ENCODE measurements at regions not wholly inside any gene's neighbourhood (a gene's known extent, or its start where the extent isn't known, plus 50 kb on each side); places are given as distances from the start of the nearest gene placed in this dataset.
"Not testable (repeated sequence)": the region's sequence is repeated elsewhere in the genome, so short reads cannot be mapped to it uniquely, and the experiment has no call there.

GRCh38 chr2:180829261-180829660 lies 151.1 kb upstream of the UBE2E3 start:
- no peak for DNase-seq

GRCh38 chr2:180828756-180829155 lies 151.6 kb upstream of the UBE2E3 start:
- DNase-seq: no peak

GRCh38 chr2:180823546-180824141 lies 156.8 kb upstream of the UBE2E3 start:
- DNase-seq: no peak

- DNase-seq: no peak
These were observed 161.3 kb upstream of the UBE2E3 start for GRCh38 chr2:180819106-180819505.

GRCh38 chr2:180818700-180819099 lies 161.7 kb upstream of the UBE2E3 start:
- DNase-seq: not testable (repeated sequence)

- no peak for DNase-seq
These were observed 181.3 kb upstream of the UBE2E3 start for GRCh38 chr2:180799141-180799540.

GRCh38 chr2:180790891-180791290 lies 189.5 kb upstream of the UBE2E3 start:
- no peak for DNase-seq

GRCh38 chr2:180787330-180787729 lies 193.1 kb upstream of the UBE2E3 start:
- no peak for DNase-seq

GRCh38 chr2:180781276-180781675 lies 199.1 kb upstream of the UBE2E3 start:
- DNase-seq: no peak

GRCh38 chr2:180778291-180778690 lies 202.1 kb upstream of the UBE2E3 start:
- no peak for DNase-seq

GRCh38 chr2:180776921-180777320 lies 203.5 kb upstream of the UBE2E3 start:
- no peak for DNase-seq

- DNase-seq: no peak
These were observed 204.7 kb upstream of the UBE2E3 start for GRCh38 chr2:180775711-180776110.

- DNase-seq: not testable (repeated sequence)
These were observed 215.1 kb upstream of the UBE2E3 start for GRCh38 chr2:180765316-180765715.

GRCh38 chr2:180763263-180763989 lies 217.0 kb upstream of the UBE2E3 start:
- DNase-seq: no peak

GRCh38 chr2:180761224-180761623 lies 219.2 kb upstream of the UBE2E3 start:
- DNase-seq: no peak

- DNase-seq: no peak
These were observed 220.8 kb upstream of the UBE2E3 start for GRCh38 chr2:180759631-180760030.

- DNase-seq: no peak
These were observed 226.3 kb upstream of the UBE2E3 start for GRCh38 chr2:180753809-180754761.

- DNase-seq: no peak
These were observed 229.0 kb upstream of the UBE2E3 start for GRCh38 chr2:180751306-180751920.

GRCh38 chr2:180747728-180748127 lies 232.7 kb upstream of the UBE2E3 start:
- DNase-seq: no peak

- no peak for DNase-seq
These were observed 237.0 kb upstream of the UBE2E3 start for GRCh38 chr2:180743401-180743800.

GRCh38 chr2:180742801-180743200 lies 237.6 kb upstream of the UBE2E3 start:
- DNase-seq: no peak

GRCh38 chr2:180739070-180739469 lies 241.3 kb upstream of the UBE2E3 start:
- no peak for DNase-seq

GRCh38 chr2:180735799-180736198 lies 244.6 kb upstream of the UBE2E3 start:
- DNase-seq: no peak

Data from 8988T (cell line).